Ascending aorta (tissue), 2 donors: ENCODE measurements at regions not wholly inside any gene's neighbourhood (a gene's known extent, or its start where the extent isn't known, plus 50 kb on each side); places are given as distances from the start of the nearest gene placed in this dataset.

Experiments
- DNase-seq, 2 donors: peaks; one replicate each; pipeline ENCODE4 v3.0.0-alpha.2; 2019; ENCODE audit warnings: low spot score in 2 of 2
- H3K27ac ChIP-seq, 2 donors: fragments of 200-600 bp; sonication (generic); one replicate each; pipeline ENCODE4 v1.5.1; 2016 to 2017; ENCODE audit warnings: mild to moderate bottlenecking in 1 of 2
- H3K27me3 ChIP-seq: fragments of 200-600 bp; sonication (generic); one replicate; pipeline ENCODE4 v1.5.1; 2017
- H3K36me3 ChIP-seq, 2 donors: fragments of 200-600 bp; sonication (generic); one replicate each; pipeline ENCODE4 v1.5.1; 2016
- H3K4me1 ChIP-seq, 2 donors: fragments of 200-600 bp; sonication (generic); one replicate each; pipeline ENCODE4 v1.5.1; 2016 to 2017; ENCODE audit warnings: mild to moderate bottlenecking in 1 of 2
- H3K4me3 ChIP-seq, 2 donors: fragments of 200-600 bp; sonication (generic); one replicate each; pipeline ENCODE4 v1.5.1; 2016 to 2017; ENCODE audit warnings: mild to moderate bottlenecking in 1 of 2
- H3K9me3 ChIP-seq, 2 donors: fragments of 200-600 bp; sonication (generic); one replicate each; pipeline ENCODE4 v1.5.1; 2016
- intact Hi-C: fragments of 100-400 bp; cut with DNase I; formaldehyde crosslinking; loops from one replicate; pipeline ENCODE4 v1.15.1; 2023
- TF ChIP-seq, protein P1 (sequence below), 3 experiments: fragments of 200-600 bp in 2 of 3; fragments of 450-650 bp in 1 of 3; sonication (generic) in 2 of 3; IDR thresholded peaks; one replicate each; pipeline ENCODE4 v1.5.1; 2016 to 2019; ENCODE audit warnings: antibody characterized with exemption in 3 of 3, mild to moderate bottlenecking in 1 of 3, moderate library complexity in 1 of 3

GRCh38 chr5:2194236-2194555 lies 311.5 kb upstream of the IRX4 start:
- intact Hi-C loops = no loop called here
- no peaks in the 10 kb centered on the region for H3K36me3 ChIP-seq
- H3K27me3 ChIP-seq = no peaks in the 10 kb centered on the region
- H3K4me3 ChIP-seq = no peak overlapping the region
- no peak overlapping the region for H3K27ac ChIP-seq
- no peaks in the 10 kb centered on the region for H3K4me1 ChIP-seq
- DNase-seq = no peak
- TF ChIP-seq, protein P1, sequence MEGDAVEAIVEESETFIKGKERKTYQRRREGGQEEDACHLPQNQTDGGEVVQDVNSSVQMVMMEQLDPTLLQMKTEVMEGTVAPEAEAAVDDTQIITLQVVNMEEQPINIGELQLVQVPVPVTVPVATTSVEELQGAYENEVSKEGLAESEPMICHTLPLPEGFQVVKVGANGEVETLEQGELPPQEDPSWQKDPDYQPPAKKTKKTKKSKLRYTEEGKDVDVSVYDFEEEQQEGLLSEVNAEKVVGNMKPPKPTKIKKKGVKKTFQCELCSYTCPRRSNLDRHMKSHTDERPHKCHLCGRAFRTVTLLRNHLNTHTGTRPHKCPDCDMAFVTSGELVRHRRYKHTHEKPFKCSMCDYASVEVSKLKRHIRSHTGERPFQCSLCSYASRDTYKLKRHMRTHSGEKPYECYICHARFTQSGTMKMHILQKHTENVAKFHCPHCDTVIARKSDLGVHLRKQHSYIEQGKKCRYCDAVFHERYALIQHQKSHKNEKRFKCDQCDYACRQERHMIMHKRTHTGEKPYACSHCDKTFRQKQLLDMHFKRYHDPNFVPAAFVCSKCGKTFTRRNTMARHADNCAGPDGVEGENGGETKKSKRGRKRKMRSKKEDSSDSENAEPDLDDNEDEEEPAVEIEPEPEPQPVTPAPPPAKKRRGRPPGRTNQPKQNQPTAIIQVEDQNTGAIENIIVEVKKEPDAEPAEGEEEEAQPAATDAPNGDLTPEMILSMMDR (IDR thresholded peaks at IDR 0.05) = no peak
- H3K9me3 ChIP-seq = no peaks in the 10 kb centered on the region

GRCh38 chr5:2193542-2194235 lies 311.0 kb upstream of the IRX4 start:
- no peak for DNase-seq
- H3K4me1 ChIP-seq = no peaks in the 10 kb centered on the region
- no peaks in the 10 kb centered on the region for H3K9me3 ChIP-seq
- H3K36me3 ChIP-seq = no peaks in the 10 kb centered on the region
- intact Hi-C loops = no loop called here
- H3K27ac ChIP-seq = no peak overlapping the region
- no peaks in the 10 kb centered on the region for H3K27me3 ChIP-seq
- no peak overlapping the region for H3K4me3 ChIP-seq
- TF ChIP-seq, protein P1 (IDR thresholded peaks at IDR 0.05) = no peak

DNA sequence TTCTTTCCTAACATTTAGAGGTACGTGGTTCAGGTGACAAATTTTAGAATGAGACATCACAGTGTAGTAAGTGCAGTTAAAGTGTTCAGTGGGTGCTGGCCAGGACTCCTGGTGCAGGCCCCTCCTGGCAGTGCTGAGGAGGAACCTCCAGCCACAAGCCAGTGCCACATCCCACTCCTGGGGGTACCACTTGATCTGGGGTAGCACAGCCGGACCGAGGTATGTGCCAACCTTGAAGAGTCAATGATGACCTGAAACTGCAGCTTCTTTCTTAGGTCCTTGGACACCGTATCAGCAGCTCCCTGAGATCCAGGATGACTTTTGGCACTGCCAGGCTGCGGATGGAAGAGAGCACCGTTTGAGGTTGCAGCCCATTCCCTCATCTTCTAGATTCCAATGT lies 310.4 kb upstream of the IRX4 start:
- Histone ChIP-seq H3K36me3 (no peaks in the 10 kb centered on the region), H3K27ac (no peak overlapping the region), H3K4me3 (no peak overlapping the region), H3K4me1 (no peaks in the 10 kb centered on the region), H3K27me3 (no peaks in the 10 kb centered on the region), H3K9me3 (no peaks in the 10 kb centered on the region)
- intact Hi-C loops = no loop called here
- no peak for DNase-seq
- TF ChIP-seq, protein P1 (IDR thresholded peaks at IDR 0.05) = no peak

DNA sequence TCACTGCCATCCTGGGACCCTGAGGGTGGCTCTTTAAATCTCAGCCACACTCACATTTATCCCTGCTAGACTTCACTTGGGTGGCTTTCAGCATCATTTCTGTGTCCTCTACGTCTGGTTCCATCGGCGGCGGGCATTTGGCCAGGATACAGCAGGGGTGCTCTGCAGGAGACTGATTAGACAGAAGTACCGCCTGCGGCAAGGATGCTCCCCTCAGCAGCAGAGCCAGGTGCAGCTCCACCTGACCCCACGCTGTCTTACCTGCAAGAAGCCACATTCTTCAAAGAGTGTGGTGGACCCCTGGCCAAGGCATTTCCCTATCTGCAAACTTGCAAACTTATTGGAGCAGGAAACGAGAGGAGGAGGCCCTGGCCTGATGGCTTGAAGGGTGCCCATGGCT lies 309.8 kb upstream of the IRX4 start:
- no peaks in the 10 kb centered on the region for H3K27me3 ChIP-seq
- no peaks in the 10 kb centered on the region for H3K9me3 ChIP-seq
- no peak for DNase-seq
- intact Hi-C loops = no loop called here
- H3K36me3 ChIP-seq = no peaks in the 10 kb centered on the region
- TF ChIP-seq, protein P1 (IDR thresholded peaks at IDR 0.05) = no peak
- H3K4me3 ChIP-seq = no peak overlapping the region
- H3K27ac ChIP-seq = no peak overlapping the region
- H3K4me1 ChIP-seq = no peaks in the 10 kb centered on the region

DNA sequence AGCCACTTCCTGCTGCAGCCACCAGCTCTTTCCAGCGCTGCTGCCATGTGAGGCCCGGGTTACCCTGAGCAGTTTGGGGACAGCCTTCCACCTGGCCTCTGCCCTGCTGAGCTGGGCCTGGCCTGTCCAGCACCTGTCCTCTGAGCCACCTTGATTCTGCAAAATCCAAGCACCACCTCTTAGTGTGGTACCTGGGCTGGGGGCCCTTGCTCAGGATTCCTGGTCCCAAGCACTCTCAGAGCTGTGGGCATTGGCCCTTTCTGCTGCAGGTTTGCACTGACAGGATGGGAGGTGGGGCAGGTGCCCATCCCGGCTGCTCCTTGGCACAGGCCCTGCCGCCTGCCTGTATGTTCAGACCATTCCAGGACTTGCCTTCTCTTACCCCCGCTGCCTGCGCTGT lies 309.2 kb upstream of the IRX4 start:
- intact Hi-C loops = no loop called here
- H3K4me1 ChIP-seq = no peaks in the 10 kb centered on the region
- no peaks in the 10 kb centered on the region for H3K36me3 ChIP-seq
- H3K27me3 ChIP-seq = no peaks in the 10 kb centered on the region
- no peak for DNase-seq
- TF ChIP-seq, protein P1 (IDR thresholded peaks at IDR 0.05) = no peak
- H3K9me3 ChIP-seq = no peaks in the 10 kb centered on the region
- H3K27ac ChIP-seq = no peak overlapping the region
- H3K4me3 ChIP-seq = no peak overlapping the region

DNA sequence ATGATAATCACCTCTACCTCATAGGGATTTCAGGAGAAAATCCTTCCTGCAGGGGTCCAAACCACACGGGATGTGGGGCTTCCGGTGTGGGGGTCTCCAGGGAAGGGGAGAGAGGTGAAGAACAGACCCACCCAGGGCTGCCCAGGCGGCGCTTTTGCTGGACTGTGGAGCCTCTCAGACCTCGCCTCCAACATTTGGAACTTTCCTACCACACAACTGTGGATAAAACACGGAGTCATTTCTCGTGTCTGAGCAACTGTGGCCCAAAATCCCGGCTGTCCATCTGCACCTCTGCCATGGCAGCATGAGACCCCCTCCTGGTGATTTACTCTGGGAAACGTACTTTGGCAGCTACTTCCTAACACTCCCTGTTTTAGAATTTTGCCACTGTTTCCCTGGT lies 307.8 kb upstream of the IRX4 start:
- no peak for DNase-seq
- H3K4me3 ChIP-seq = no peak overlapping the region
- H3K27me3 ChIP-seq = no peaks in the 10 kb centered on the region
- no peaks in the 10 kb centered on the region for H3K4me1 ChIP-seq
- H3K9me3 ChIP-seq = no peaks in the 10 kb centered on the region
- intact Hi-C loops = no loop called here
- TF ChIP-seq, protein P1 (IDR thresholded peaks at IDR 0.05) = no peak
- no peak overlapping the region for H3K27ac ChIP-seq
- no peaks in the 10 kb centered on the region for H3K36me3 ChIP-seq
